ENCODE measurements at regions not wholly inside any gene's neighbourhood (a gene's known extent, or its start where the extent isn't known, plus 50 kb on each side); places are given as distances from the start of the nearest gene placed in this dataset.

GRCh38 chr5:163826201-163826600 lies 320.8 kb downstream of the MAT2B start:
- TF ChIP-seq, protein P1, sequence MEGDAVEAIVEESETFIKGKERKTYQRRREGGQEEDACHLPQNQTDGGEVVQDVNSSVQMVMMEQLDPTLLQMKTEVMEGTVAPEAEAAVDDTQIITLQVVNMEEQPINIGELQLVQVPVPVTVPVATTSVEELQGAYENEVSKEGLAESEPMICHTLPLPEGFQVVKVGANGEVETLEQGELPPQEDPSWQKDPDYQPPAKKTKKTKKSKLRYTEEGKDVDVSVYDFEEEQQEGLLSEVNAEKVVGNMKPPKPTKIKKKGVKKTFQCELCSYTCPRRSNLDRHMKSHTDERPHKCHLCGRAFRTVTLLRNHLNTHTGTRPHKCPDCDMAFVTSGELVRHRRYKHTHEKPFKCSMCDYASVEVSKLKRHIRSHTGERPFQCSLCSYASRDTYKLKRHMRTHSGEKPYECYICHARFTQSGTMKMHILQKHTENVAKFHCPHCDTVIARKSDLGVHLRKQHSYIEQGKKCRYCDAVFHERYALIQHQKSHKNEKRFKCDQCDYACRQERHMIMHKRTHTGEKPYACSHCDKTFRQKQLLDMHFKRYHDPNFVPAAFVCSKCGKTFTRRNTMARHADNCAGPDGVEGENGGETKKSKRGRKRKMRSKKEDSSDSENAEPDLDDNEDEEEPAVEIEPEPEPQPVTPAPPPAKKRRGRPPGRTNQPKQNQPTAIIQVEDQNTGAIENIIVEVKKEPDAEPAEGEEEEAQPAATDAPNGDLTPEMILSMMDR (conservative IDR thresholded peaks at IDR 0.05; ENCODE audit: low read length), result no peak
- no peak for TF ChIP-seq EZH2phosphoT487 (IDR thresholded peaks at IDR 0.05; ENCODE audit: borderline replicate concordance, low read depth, low read length)
